ENCODE measurements at regions not wholly inside any gene's neighbourhood (a gene's known extent, or its start where the extent isn't known, plus 50 kb on each side); places are given as distances from the start of the nearest gene placed in this dataset.

DNA sequence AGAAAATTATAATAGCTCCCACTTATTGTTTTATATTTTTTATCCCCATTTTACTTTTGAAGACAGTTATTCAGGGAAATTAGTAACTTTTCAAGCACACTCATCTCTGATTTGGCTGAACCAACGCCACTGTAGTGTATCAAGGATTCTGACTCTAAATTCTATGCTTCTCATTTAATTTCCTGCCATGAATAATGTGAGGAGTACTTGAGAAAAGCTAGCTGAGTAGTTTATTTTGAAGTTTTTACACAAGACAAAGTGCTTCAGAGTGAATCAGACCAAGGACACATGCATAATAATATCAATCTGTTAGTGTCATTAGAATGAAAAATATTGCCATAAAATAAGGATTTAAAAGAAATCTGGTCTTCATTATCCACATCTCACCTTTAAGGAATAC lies 329.9 kb downstream of the SLITRK6 start:
- H3K4me3 ChIP-seq (ENCODE audit: low read depth, low read length) = no peak overlapping the region
- TF ChIP-seq, protein P1, sequence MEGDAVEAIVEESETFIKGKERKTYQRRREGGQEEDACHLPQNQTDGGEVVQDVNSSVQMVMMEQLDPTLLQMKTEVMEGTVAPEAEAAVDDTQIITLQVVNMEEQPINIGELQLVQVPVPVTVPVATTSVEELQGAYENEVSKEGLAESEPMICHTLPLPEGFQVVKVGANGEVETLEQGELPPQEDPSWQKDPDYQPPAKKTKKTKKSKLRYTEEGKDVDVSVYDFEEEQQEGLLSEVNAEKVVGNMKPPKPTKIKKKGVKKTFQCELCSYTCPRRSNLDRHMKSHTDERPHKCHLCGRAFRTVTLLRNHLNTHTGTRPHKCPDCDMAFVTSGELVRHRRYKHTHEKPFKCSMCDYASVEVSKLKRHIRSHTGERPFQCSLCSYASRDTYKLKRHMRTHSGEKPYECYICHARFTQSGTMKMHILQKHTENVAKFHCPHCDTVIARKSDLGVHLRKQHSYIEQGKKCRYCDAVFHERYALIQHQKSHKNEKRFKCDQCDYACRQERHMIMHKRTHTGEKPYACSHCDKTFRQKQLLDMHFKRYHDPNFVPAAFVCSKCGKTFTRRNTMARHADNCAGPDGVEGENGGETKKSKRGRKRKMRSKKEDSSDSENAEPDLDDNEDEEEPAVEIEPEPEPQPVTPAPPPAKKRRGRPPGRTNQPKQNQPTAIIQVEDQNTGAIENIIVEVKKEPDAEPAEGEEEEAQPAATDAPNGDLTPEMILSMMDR (IDR thresholded peaks at IDR 0.05; ENCODE audit: insufficient read depth, low read length) = no peak
- no peak for DNase-seq (ENCODE audit: low read depth)

GRCh38 chr13:85462792-85463425 lies 336.3 kb downstream of the SLITRK6 start:
- TF ChIP-seq, protein P1 (IDR thresholded peaks at IDR 0.05; ENCODE audit: insufficient read depth, low read length) = no peak
- no peak for DNase-seq (ENCODE audit: low read depth)
- no peak overlapping the region for H3K4me3 ChIP-seq (ENCODE audit: low read depth, low read length)

- no peak overlapping the region for H3K4me3 ChIP-seq (ENCODE audit: low read depth, low read length)
- no peak for DNase-seq (ENCODE audit: low read depth)
- TF ChIP-seq, protein P1 (IDR thresholded peaks at IDR 0.05; ENCODE audit: insufficient read depth, low read length) = no peak
These were observed 337.6 kb downstream of the SLITRK6 start for GRCh38 chr13:85461621-85462020.

DNA sequence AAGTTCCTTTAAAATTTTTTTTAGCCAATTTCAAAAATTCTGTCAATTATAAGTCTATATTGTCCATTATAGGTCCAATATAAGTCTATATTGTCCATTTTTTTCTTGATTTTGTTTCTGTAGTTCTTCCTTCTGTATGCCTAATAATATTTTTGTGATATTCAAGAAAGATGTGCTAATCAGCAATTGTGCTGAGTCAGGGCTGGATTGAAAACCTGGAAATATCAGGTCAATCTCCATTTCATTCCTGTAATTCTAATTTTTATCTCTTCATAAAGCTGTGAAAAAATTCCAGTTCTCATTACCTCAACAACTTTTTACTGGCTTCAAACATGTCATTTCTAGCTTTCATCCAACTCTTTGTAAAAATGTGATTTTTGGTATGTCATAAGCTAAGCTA lies 353.7 kb downstream of the SLITRK6 start:
- TF ChIP-seq, protein P1 (IDR thresholded peaks at IDR 0.05; ENCODE audit: insufficient read depth, low read length) = no peak
- H3K4me3 ChIP-seq (ENCODE audit: low read depth, low read length) = no peak overlapping the region
- DNase-seq (ENCODE audit: low read depth) = no peak

- no peak for DNase-seq (ENCODE audit: low read depth)
- TF ChIP-seq, protein P1 (IDR thresholded peaks at IDR 0.05; ENCODE audit: insufficient read depth, low read length) = no peak
- no peak overlapping the region for H3K4me3 ChIP-seq (ENCODE audit: low read depth, low read length)
These were observed 357.2 kb downstream of the SLITRK6 start for GRCh38 chr13:85441975-85442374.

GRCh38 chr13:85441364-85441763 lies 357.9 kb downstream of the SLITRK6 start:
- DNase-seq (ENCODE audit: low read depth) = no peak
- no peak overlapping the region for H3K4me3 ChIP-seq (ENCODE audit: low read depth, low read length)
- TF ChIP-seq, protein P1 (IDR thresholded peaks at IDR 0.05; ENCODE audit: insufficient read depth, low read length) = no peak

DNA sequence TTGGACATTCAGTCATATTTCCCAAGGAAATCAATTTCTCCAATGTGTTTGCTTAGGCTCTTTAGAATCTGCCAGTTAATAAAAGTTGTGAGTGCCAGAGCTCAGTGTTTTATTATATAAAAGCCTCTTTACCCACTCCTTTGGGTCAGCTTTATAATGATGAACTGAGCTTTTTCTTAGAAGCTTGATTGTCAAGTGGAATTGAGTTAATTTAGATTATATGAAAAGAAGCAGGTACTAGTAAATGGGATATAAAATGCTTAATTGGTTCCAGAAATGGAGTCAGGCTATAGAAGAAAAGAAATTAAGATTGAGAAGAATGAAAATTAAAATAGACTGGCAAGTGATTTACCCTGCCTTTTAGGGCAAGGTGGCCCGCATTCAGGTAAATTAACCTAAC lies 363.2 kb downstream of the SLITRK6 start:
- H3K4me3 ChIP-seq (ENCODE audit: low read depth, low read length) = no peak overlapping the region
- TF ChIP-seq, protein P1 (IDR thresholded peaks at IDR 0.05; ENCODE audit: insufficient read depth, low read length) = no peak
- DNase-seq (ENCODE audit: low read depth) = no peak

Data from fibroblast of the aortic adventitia (primary cell).